BLaER1 treated with 17β-estradiol and CSF1 and Interleukin-3, amounts not matched to agents 10 nM and 100 nM (cell line): ENCODE measurements at regions not wholly inside any gene's neighbourhood (a gene's known extent, or its start where the extent isn't known, plus 50 kb on each side); places are given as distances from the start of the nearest gene placed in this dataset.

ENCODE experiments used
- H3K27ac ChIP-seq, 11 experiments: shearing (Covaris generic); formaldehyde crosslinking; 2 replicates each; pipeline ENCODE4 v1.8.1; 2022
- H3K27me3 ChIP-seq, 11 experiments: shearing (Covaris generic); formaldehyde crosslinking; 2 replicates each; pipeline ENCODE4 v1.8.1; 2022
- H3K36me3 ChIP-seq, 11 experiments: shearing (Covaris generic); formaldehyde crosslinking; 2 replicates each; pipeline ENCODE4 v1.8.1; 2022
- H3K4me1 ChIP-seq, 10 experiments: shearing (Covaris generic); formaldehyde crosslinking; 2 replicates each; pipeline ENCODE4 v1.8.1; 2022
- H3K4me2 ChIP-seq, 11 experiments: shearing (Covaris generic); formaldehyde crosslinking; 2 replicates each; pipeline ENCODE4 v1.8.1; 2022
- H3K4me3 ChIP-seq, 10 experiments: shearing (Covaris generic); formaldehyde crosslinking; 2 replicates each; pipeline ENCODE4 v1.8.1; 2022
- H3K9ac ChIP-seq, 11 experiments: shearing (Covaris generic); formaldehyde crosslinking; 2 replicates each; pipeline ENCODE4 v1.8.1; 2022
- H3K9me3 ChIP-seq, 11 experiments: shearing (Covaris generic); formaldehyde crosslinking; replicated peaks in 1 of 11; 2 replicates each; pipeline ENCODE4 v1.8.1; 2022
- H4K20me1 ChIP-seq, 11 experiments: shearing (Covaris generic); formaldehyde crosslinking; 2 replicates each; pipeline ENCODE4 v1.8.1; 2022
- Cebpa-rat ChIP-seq, 11 experiments: shearing (Covaris generic); IDR thresholded peaks; 2 replicates each; pipeline ENCODE4 v1.8.1; 2022

- H3K4me2 ChIP-seq, result peak overlapping the region in 5 of 11 experiments; percentile 5 to 52 (median 41); a peak in 6 of 22 replicates
- H3K4me3 ChIP-seq, result no peak overlapping the region
- TF ChIP-seq Cebpa-rat (IDR thresholded peaks at IDR 0.05), result no peak
- peaks cover 0 to 22% (median 0%) of the 10 kb centered on the region in 11 experiments; a peak in 4 of 22 replicates for H4K20me1 ChIP-seq
- peaks cover 0 to 12% (median 0%) of the 10 kb centered on the region in 11 experiments; a peak in 5 of 22 replicates for H3K9me3 ChIP-seq
- no peak overlapping the region for H3K9ac ChIP-seq
- no peak overlapping the region for H3K27ac ChIP-seq
- H3K27me3 ChIP-seq, result no peaks in the 10 kb centered on the region
- no peaks in the 10 kb centered on the region for H3K36me3 ChIP-seq
- H3K4me1 ChIP-seq, result peaks cover 0 to 47% (median 20%) of the 10 kb centered on the region in 10 experiments; a peak in 13 of 20 replicates
These were observed 89.9 kb downstream of the YTHDF1 start for GRCh38 chr20:63125838-63126601.

- Histone ChIP-seq H3K9ac (no peak overlapping the region), H3K27me3 (no peaks in the 10 kb centered on the region), H3K4me3 (no peak overlapping the region), H3K36me3 (no peaks in the 10 kb centered on the region), H4K20me1 (peaks cover 0 to 27% (median 0%) of the 10 kb centered on the region in 11 experiments; a peak in 4 of 22 replicates), H3K4me1 (peaks cover 0 to 42% (median 20%) of the 10 kb centered on the region in 10 experiments; a peak in 13 of 20 replicates), H3K9me3 (peaks cover 0 to 12% (median 0%) of the 10 kb centered on the region in 11 experiments; a peak in 5 of 22 replicates), H3K4me2 (peak overlapping the region in 5 of 11 experiments; percentile 30 to 52 (median 41); a peak in 8 of 22 replicates), H3K27ac (no peak overlapping the region)
- no peak for TF ChIP-seq Cebpa-rat (IDR thresholded peaks at IDR 0.05)
These were observed 90.4 kb downstream of the YTHDF1 start for GRCh38 chr20:63125581-63125837.

- no peak overlapping the region for H3K9ac ChIP-seq
These were observed 91.0 kb downstream of the YTHDF1 start for GRCh38 chr20:63124782-63125580.

GRCh38 chr20:63124092-63124781 is 91.7 kb downstream of the YTHDF1 start:
- H3K27ac ChIP-seq, result no peak overlapping the region
- peaks cover 0 to 12% (median 0%) of the 10 kb centered on the region in 11 experiments; a peak in 5 of 22 replicates for H3K9me3 ChIP-seq
- peaks cover 0 to 40% (median 0%) of the 10 kb centered on the region in 11 experiments; a peak in 4 of 22 replicates for H4K20me1 ChIP-seq
- no peak overlapping the region for H3K9ac ChIP-seq
- H3K27me3 ChIP-seq, result no peaks in the 10 kb centered on the region
- no peak for TF ChIP-seq Cebpa-rat (IDR thresholded peaks at IDR 0.05)
- H3K4me1 ChIP-seq, result peaks cover 0 to 32% (median 13%) of the 10 kb centered on the region in 10 experiments; a peak in 11 of 20 replicates
- no peak overlapping the region for H3K4me2 ChIP-seq
- H3K36me3 ChIP-seq, result no peaks in the 10 kb centered on the region
- no peak overlapping the region for H3K4me3 ChIP-seq

More at GRCh38 chr20:63124782-63125580, 91.0 kb downstream of the YTHDF1 start:
- Histone ChIP-seq H3K4me1 (peaks cover 0 to 39% (median 19%) of the 10 kb centered on the region in 10 experiments; a peak in 13 of 20 replicates), H3K27ac (no peak overlapping the region), H4K20me1 (peaks cover 0 to 33% (median 0%) of the 10 kb centered on the region in 11 experiments; a peak in 4 of 22 replicates), H3K4me3 (no peak overlapping the region), H3K9me3 (peaks cover 0 to 12% (median 0%) of the 10 kb centered on the region in 11 experiments; a peak in 5 of 22 replicates), H3K36me3 (no peaks in the 10 kb centered on the region), H3K4me2 (peak overlapping the region in 6 of 11 experiments; percentile 30 to 52 (median 37); a peak in 11 of 22 replicates), H3K27me3 (no peaks in the 10 kb centered on the region)
- no peak for TF ChIP-seq Cebpa-rat (IDR thresholded peaks at IDR 0.05)

GRCh38 chr20:63123331-63123741 is 92.6 kb downstream of the YTHDF1 start:
- Histone ChIP-seq H3K4me3 (no peak overlapping the region), H3K36me3 (no peaks in the 10 kb centered on the region), H3K4me2 (no peak overlapping the region), H3K27me3 (no peaks in the 10 kb centered on the region), H3K27ac (no peak overlapping the region), H3K9ac (no peak overlapping the region), H4K20me1 (peaks cover 0 to 45% (median 0%) of the 10 kb centered on the region in 11 experiments; a peak in 4 of 22 replicates), H3K4me1 (peaks cover 0 to 23% (median 10%) of the 10 kb centered on the region in 10 experiments; a peak in 11 of 20 replicates), H3K9me3 (peaks cover 0 to 12% (median 0%) of the 10 kb centered on the region in 11 experiments; a peak in 5 of 22 replicates)
- no peak for TF ChIP-seq Cebpa-rat (IDR thresholded peaks at IDR 0.05)

GRCh38 chr20:63122626-63123025 is 93.3 kb downstream of the YTHDF1 start:
- Histone ChIP-seq H4K20me1 (peaks cover 0 to 38% (median 0%) of the 10 kb centered on the region in 11 experiments; a peak in 4 of 22 replicates), H3K36me3 (no peaks in the 10 kb centered on the region), H3K4me2 (no peak overlapping the region), H3K9ac (no peak overlapping the region), H3K27me3 (no peaks in the 10 kb centered on the region), H3K27ac (no peak overlapping the region), H3K4me1 (peaks cover 0 to 21% (median 10%) of the 10 kb centered on the region in 10 experiments; a peak in 11 of 20 replicates), H3K9me3 (peaks cover 0 to 12% (median 0%) of the 10 kb centered on the region in 11 experiments; a peak in 5 of 22 replicates), H3K4me3 (no peak overlapping the region)
- no peak for TF ChIP-seq Cebpa-rat (IDR thresholded peaks at IDR 0.05)

GRCh38 chr20:63121749-63122405 is 94.1 kb downstream of the YTHDF1 start:
- no peak overlapping the region for H3K27ac ChIP-seq
- peaks cover 0 to 12% (median 0%) of the 10 kb centered on the region in 11 experiments; a peak in 5 of 22 replicates for H3K9me3 ChIP-seq
- H3K4me1 ChIP-seq, result peaks cover 0 to 26% (median 10%) of the 10 kb centered on the region in 10 experiments; a peak in 11 of 20 replicates
- no peak overlapping the region for H3K4me3 ChIP-seq
- no peak for TF ChIP-seq Cebpa-rat (IDR thresholded peaks at IDR 0.05)
- H3K9ac ChIP-seq, result no peak overlapping the region
- no peak overlapping the region for H3K4me2 ChIP-seq
- no peaks in the 10 kb centered on the region for H3K36me3 ChIP-seq
- H3K27me3 ChIP-seq, result no peaks in the 10 kb centered on the region
- peaks cover 0 to 42% (median 0%) of the 10 kb centered on the region in 11 experiments; a peak in 4 of 22 replicates for H4K20me1 ChIP-seq

GRCh38 chr20:63121246-63121645 is 94.7 kb downstream of the YTHDF1 start:
- Histone ChIP-seq H3K36me3 (no peaks in the 10 kb centered on the region), H3K27me3 (no peaks in the 10 kb centered on the region), H3K9me3 (peaks cover 0 to 12% (median 0%) of the 10 kb centered on the region in 11 experiments; a peak in 5 of 22 replicates), H3K4me1 (peaks cover 0 to 25% (median 8%) of the 10 kb centered on the region in 10 experiments; a peak in 11 of 20 replicates), H3K4me3 (no peak overlapping the region), H4K20me1 (peaks cover 0 to 47% (median 0%) of the 10 kb centered on the region in 11 experiments; a peak in 4 of 22 replicates), H3K27ac (no peak overlapping the region), H3K9ac (no peak overlapping the region), H3K4me2 (no peak overlapping the region)
- TF ChIP-seq Cebpa-rat (IDR thresholded peaks at IDR 0.05), result no peak
